22Rv1 (cell line): ENCODE measurements at regions not wholly inside any gene's neighbourhood (a gene's known extent, or its start where the extent isn't known, plus 50 kb on each side); places are given as distances from the start of the nearest gene placed in this dataset.

ENCODE experiments used
- ZFX ChIP-seq: fragments of 450-650 bp; IDR thresholded peaks from 2 replicates; pipeline ENCODE4 v1.6.1; 2017; ENCODE audit warnings: antibody characterized with exemption, borderline replicate concordance
- TF ChIP-seq, protein P1 (sequence below): fragments of 450-650 bp; IDR thresholded peaks from 2 replicates; pipeline ENCODE4 v1.5.1; 2017; ENCODE audit warnings: mild to moderate bottlenecking

DNA sequence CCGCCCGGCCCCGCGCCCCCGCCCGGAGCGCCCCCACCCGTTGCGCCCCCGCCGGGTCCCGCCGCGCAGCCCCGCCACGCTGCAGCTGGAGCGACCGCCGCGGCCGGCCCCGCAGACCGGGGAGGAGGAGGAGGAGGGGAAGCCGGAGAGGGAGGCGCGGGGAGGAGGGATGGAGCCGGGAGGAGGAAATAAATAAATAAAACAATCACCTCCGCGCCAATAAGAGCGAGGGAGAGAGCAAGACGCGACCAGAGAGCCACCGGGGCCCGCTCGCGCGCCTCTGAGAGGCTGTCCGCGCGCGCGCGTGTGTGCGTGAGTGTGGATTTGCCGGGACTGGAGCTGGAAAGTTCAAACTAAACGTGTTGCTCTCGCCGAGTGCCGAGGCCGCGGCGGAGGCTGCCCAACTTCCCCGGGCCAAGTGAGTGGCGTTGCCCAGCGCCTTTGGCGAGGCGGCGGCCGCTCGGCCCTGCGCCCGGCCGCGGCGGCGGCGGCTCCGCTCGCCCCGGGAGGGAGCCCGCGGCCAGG is 2184.4 kb upstream of the TENM3 start:
- TF ChIP-seq, protein P1, sequence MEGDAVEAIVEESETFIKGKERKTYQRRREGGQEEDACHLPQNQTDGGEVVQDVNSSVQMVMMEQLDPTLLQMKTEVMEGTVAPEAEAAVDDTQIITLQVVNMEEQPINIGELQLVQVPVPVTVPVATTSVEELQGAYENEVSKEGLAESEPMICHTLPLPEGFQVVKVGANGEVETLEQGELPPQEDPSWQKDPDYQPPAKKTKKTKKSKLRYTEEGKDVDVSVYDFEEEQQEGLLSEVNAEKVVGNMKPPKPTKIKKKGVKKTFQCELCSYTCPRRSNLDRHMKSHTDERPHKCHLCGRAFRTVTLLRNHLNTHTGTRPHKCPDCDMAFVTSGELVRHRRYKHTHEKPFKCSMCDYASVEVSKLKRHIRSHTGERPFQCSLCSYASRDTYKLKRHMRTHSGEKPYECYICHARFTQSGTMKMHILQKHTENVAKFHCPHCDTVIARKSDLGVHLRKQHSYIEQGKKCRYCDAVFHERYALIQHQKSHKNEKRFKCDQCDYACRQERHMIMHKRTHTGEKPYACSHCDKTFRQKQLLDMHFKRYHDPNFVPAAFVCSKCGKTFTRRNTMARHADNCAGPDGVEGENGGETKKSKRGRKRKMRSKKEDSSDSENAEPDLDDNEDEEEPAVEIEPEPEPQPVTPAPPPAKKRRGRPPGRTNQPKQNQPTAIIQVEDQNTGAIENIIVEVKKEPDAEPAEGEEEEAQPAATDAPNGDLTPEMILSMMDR: no peak
- TF ChIP-seq ZFX: no peak
